Right lobe of liver (tissue), 4 donors: ENCODE measurements at regions not wholly inside any gene's neighbourhood (a gene's known extent, or its start where the extent isn't known, plus 50 kb on each side); places are given as distances from the start of the nearest gene placed in this dataset.

Experiments
- POLR2A ChIP-seq: fragments of 450-650 bp; IDR thresholded peaks from one replicate; pipeline ENCODE4 v1.6.1; 2017; ENCODE audit warnings: antibody characterized with exemption, mild to moderate bottlenecking
- TF ChIP-seq, protein P1 (sequence below), 4 donors: fragments of 200-600 bp in 3 of 4; fragments of 450-650 bp in 1 of 4; IDR thresholded peaks; one replicate each; pipeline versions ENCODE4 v1.5.1 to v1.8.0; 2016 to 2022; ENCODE audit warnings: antibody characterized with exemption in 4 of 4, mild to moderate bottlenecking in 2 of 4
- donor health status: DM: no; HTN: no; CAD: no.
- donor health status: DM: no; HTN: no; CAD: no.
- donor health status: DM: no; HTN: yes; CAD: no.

DNA sequence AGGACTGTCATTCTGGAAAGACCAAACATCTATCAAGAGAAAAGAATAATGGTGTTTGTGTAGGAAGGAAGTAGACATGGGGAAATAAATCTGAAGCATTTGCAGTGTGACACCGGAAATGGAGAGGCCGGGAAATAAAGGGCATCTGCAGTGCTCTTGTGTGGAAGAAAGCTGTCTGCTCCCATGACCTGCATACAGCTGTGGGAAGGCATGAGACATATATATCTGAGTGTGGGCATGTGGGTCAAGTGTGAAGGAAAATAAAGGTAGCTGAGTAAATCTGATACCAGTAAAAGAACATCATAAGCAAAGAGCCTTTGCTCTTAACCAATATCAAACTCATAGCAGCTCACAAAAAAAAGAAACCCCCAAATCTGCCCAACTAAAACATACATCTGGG, 72.1 kb upstream of the OR5AK2 start:
- TF ChIP-seq, protein P1, sequence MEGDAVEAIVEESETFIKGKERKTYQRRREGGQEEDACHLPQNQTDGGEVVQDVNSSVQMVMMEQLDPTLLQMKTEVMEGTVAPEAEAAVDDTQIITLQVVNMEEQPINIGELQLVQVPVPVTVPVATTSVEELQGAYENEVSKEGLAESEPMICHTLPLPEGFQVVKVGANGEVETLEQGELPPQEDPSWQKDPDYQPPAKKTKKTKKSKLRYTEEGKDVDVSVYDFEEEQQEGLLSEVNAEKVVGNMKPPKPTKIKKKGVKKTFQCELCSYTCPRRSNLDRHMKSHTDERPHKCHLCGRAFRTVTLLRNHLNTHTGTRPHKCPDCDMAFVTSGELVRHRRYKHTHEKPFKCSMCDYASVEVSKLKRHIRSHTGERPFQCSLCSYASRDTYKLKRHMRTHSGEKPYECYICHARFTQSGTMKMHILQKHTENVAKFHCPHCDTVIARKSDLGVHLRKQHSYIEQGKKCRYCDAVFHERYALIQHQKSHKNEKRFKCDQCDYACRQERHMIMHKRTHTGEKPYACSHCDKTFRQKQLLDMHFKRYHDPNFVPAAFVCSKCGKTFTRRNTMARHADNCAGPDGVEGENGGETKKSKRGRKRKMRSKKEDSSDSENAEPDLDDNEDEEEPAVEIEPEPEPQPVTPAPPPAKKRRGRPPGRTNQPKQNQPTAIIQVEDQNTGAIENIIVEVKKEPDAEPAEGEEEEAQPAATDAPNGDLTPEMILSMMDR (IDR thresholded peaks at IDR 0.05), result no peak
- no peak for TF ChIP-seq POLR2A
